HG03103 (cell line): ENCODE measurements at regions not wholly inside any gene's neighbourhood (a gene's known extent, or its start where the extent isn't known, plus 50 kb on each side); places are given as distances from the start of the nearest gene placed in this dataset.

Experiments used
- ATAC-seq: cut with Tn5 transposase; IDR thresholded peaks from one replicate; pipeline ENCODE4 v1.9.1; 2021; ENCODE audit warnings: low read depth; ENCODE audit not compliant: unreplicated experiment

- ATAC-seq: no peak
Measured at GRCh38 chr1:55631509-55631908, 416.3 kb upstream of the USP24 start.

GRCh38 chr1:55626326-55626725 is 411.2 kb upstream of the USP24 start:
- no peak for ATAC-seq

GRCh38 chr1:55624766-55625165 is 409.6 kb upstream of the USP24 start:
- ATAC-seq: no peak

GRCh38 chr1:55623311-55623710 is 408.1 kb upstream of the USP24 start:
- ATAC-seq: no peak

- ATAC-seq: no peak
Measured at GRCh38 chr1:55622074-55622473, 406.9 kb upstream of the USP24 start.

GRCh38 chr1:55618199-55618598 is 403.0 kb upstream of the USP24 start:
- no peak for ATAC-seq

GRCh38 chr1:55617288-55617982 is 402.3 kb upstream of the USP24 start:
- ATAC-seq: no peak

- ATAC-seq: no peak
Measured at GRCh38 chr1:55612988-55613387, 397.8 kb upstream of the USP24 start.

GRCh38 chr1:55611123-55611522 is 396.0 kb upstream of the USP24 start:
- no peak for ATAC-seq

GRCh38 chr1:55610203-55610602 is 395.0 kb upstream of the USP24 start:
- ATAC-seq: no peak

GRCh38 chr1:55609630-55610029 is 394.5 kb upstream of the USP24 start:
- ATAC-seq: no peak

- no peak for ATAC-seq
Measured at GRCh38 chr1:55605155-55605554, 390.0 kb upstream of the USP24 start.

GRCh38 chr1:55604749-55605148 is 389.6 kb upstream of the USP24 start:
- ATAC-seq: no peak

GRCh38 chr1:55604179-55604578 is 389.0 kb upstream of the USP24 start:
- ATAC-seq: no peak

- ATAC-seq: no peak
Measured at GRCh38 chr1:55600242-55600641, 385.1 kb upstream of the USP24 start.

GRCh38 chr1:55597910-55598309 is 382.7 kb upstream of the USP24 start:
- no peak for ATAC-seq

- no peak for ATAC-seq
Measured at GRCh38 chr1:55594701-55595100, 379.5 kb upstream of the USP24 start.

- ATAC-seq: no peak
Measured at GRCh38 chr1:55593298-55593697, 378.1 kb upstream of the USP24 start.

- no peak for ATAC-seq
Measured at GRCh38 chr1:55592122-55592521, 377.0 kb upstream of the USP24 start.

GRCh38 chr1:55589671-55590297 is 374.6 kb upstream of the USP24 start:
- no peak for ATAC-seq

GRCh38 chr1:55588309-55588708 is 373.1 kb upstream of the USP24 start:
- no peak for ATAC-seq

- ATAC-seq: no peak
Measured at GRCh38 chr1:55586771-55587170, 371.6 kb upstream of the USP24 start.
